HepG2 (cell line): ENCODE measurements at regions not wholly inside any gene's neighbourhood (a gene's known extent, or its start where the extent isn't known, plus 50 kb on each side); places are given as distances from the start of the nearest gene placed in this dataset.
"Not testable (repeated sequence)": the region's sequence is repeated elsewhere in the genome, so short reads cannot be mapped to it uniquely, and the experiment has no call there.

Experiments used
- ATAC-seq: fragments of 200-7000 bp; cut with Tn5 transposase; 3 replicates; pipeline ENCODE4 v1.9.1; 2020; ENCODE audit warnings: mild to moderate bottlenecking, moderate library complexity
- BruUV-seq: library from RNA; stranded (reverse); fragments of 400-500 nt; replicated peaks from 2 replicates; lab custom pipeline; 2021; lab: Mats Ljungman, UMichigan
- CTCF ChIA-PET: fragments of 300-600 bp; formaldehyde crosslinking; extraction: SDS; loops from one replicate; lab custom pipeline; 2021; ENCODE audit warnings: low total read pairs, inconsistent platforms, low intra/inter-chr PET ratio; lab: Yijun Ruan, JAX
- POLR2A ChIA-PET: fragments of 350-600 bp; sonication (Branson Sonifier 250); formaldehyde crosslinking; loops from one replicate; lab custom pipeline; 2020; ENCODE audit warnings: antibody characterized with exemption, inconsistent platforms; lab: Yijun Ruan, JAX
- DNase-seq: peaks from one replicate; pipeline ENCODE4 v3.0.0-alpha.2; 2015; ENCODE audit warnings: low spot score
- FAIRE-seq: peaks from 3 replicates; lab custom pipeline; 2011; peaks lifted over from hg19 to GRCh38; lab: Jason Lieb, UNC
- H2AFZ ChIP-seq: one replicate; pipeline ENCODE4 v1.6.1; 2011; ENCODE audit warnings: low read length, inconsistent platforms
- H3K27ac ChIP-seq: fragments of 300-600 bp; 3 replicates; pipeline ENCODE4 v1.8.0; 2011; ENCODE audit warnings: mixed run types, mild to moderate bottlenecking, mixed read lengths, low read length, inconsistent platforms; ENCODE audit not compliant: insufficient read depth; ENCODE audit errors: extremely low read length
- H3K27me3 ChIP-seq, 2 experiments: fragments of 200-600 bp in 1 of 2; 2 replicates in 1 of 2; 3 replicates in 1 of 2; pipeline versions ENCODE4 v1.6.0 to v1.8.0; 2011; ENCODE audit warnings: low read length in 2 of 2, mild to moderate bottlenecking in 2 of 2, moderate library complexity in 2 of 2, inconsistent platforms in 1 of 2; ENCODE audit not compliant: insufficient read depth in 2 of 2, control insufficient read depth in 1 of 2
- H3K36me3 ChIP-seq, 2 experiments: fragments of 200-600 bp in 1 of 2; replicated peaks in 1 of 2; 2 replicates in 1 of 2; 3 replicates in 1 of 2; pipeline versions ENCODE4 v1.5.1 to v1.8.0; 2011; ENCODE audit warnings: low read length in 2 of 2, inconsistent platforms in 1 of 2; ENCODE audit not compliant: insufficient read depth in 2 of 2, control insufficient read depth in 1 of 2
- H3K4me1 ChIP-seq: 2 replicates; pipeline ENCODE4 v1.5.1; 2012; ENCODE audit warnings: low read length, inconsistent platforms; ENCODE audit not compliant: insufficient read depth
- H3K4me2 ChIP-seq: 2 replicates; pipeline ENCODE4 v1.6.0; 2011; ENCODE audit warnings: low read depth, low read length, inconsistent platforms
- H3K4me3 ChIP-seq, 3 experiments: fragments of 200-600 bp in 1 of 3; sonication (generic), shearing (Covaris generic) in 1 of 3; replicated peaks in 1 of 3; 2 replicates each; pipeline ENCODE4 v1.5.1; 2011 to 2016; ENCODE audit warnings: low read length in 3 of 3, inconsistent platforms in 2 of 3, low read depth in 2 of 3, mild to moderate bottlenecking in 2 of 3, control low read depth in 1 of 3, mixed read lengths in 1 of 3; ENCODE audit not compliant: insufficient read depth in 1 of 3
- H3K79me2 ChIP-seq: one replicate; pipeline ENCODE4 v1.6.1; 2011; ENCODE audit warnings: low read length, inconsistent platforms; ENCODE audit not compliant: insufficient read depth
- H3K9ac ChIP-seq: 2 replicates; pipeline ENCODE4 v1.6.0; 2011; ENCODE audit warnings: mild to moderate bottlenecking, low read depth, low read length, inconsistent platforms; ENCODE audit not compliant: insufficient read depth
- H3K9me3 ChIP-seq: 2 replicates; pipeline ENCODE4 v1.5.1; 2012; ENCODE audit warnings: mild to moderate bottlenecking, low read length
- H4K20me1 ChIP-seq: 2 replicates; pipeline ENCODE4 v1.6.0; 2011; ENCODE audit warnings: inconsistent platforms, mild to moderate bottlenecking, low read length, moderate library complexity; ENCODE audit not compliant: insufficient read depth
- BRD4 ChIP-seq: sonication (generic); formaldehyde crosslinking; IDR thresholded peaks from 2 replicates; pipeline ENCODE4 v1.4.0; 2020; ENCODE audit warnings: missing genetic modification reagents
- CBX1 ChIP-seq: IDR thresholded peaks from one replicate; pipeline ENCODE4 v1.6.1; 2016; ENCODE audit warnings: antibody characterized with exemption, low read depth
- E2F1 ChIP-seq: sonication (generic); formaldehyde crosslinking; IDR thresholded peaks from 2 replicates; pipeline ENCODE4 v1.5.0; 2020; ENCODE audit warnings: missing genetic modification reagents
- ZBTB38 ChIP-seq: sonication (generic); formaldehyde crosslinking; IDR thresholded peaks from 2 replicates; pipeline ENCODE4 v1.5.1; 2020; ENCODE audit warnings: mild to moderate bottlenecking, missing genetic modification reagents
- ZHX1 ChIP-seq: sonication (generic); formaldehyde crosslinking; IDR thresholded peaks from 2 replicates; pipeline ENCODE4 v1.8.1; 2022; ENCODE audit warnings: low read depth, mild to moderate bottlenecking, missing genetic modification reagents
- ZNF142 ChIP-seq: sonication (generic); formaldehyde crosslinking; IDR thresholded peaks from 2 replicates; pipeline ENCODE4 v1.4.0; 2020; ENCODE audit warnings: missing genetic modification reagents
- ZNF484 ChIP-seq: sonication (generic); formaldehyde crosslinking; IDR thresholded peaks from 2 replicates; pipeline ENCODE4 v1.5.1; 2020; ENCODE audit warnings: mild to moderate bottlenecking, low read depth, missing genetic modification reagents, borderline replicate concordance
- WGBS: methylation state at CpG from one replicate; pipeline ENCODE4 v1.1.6; 2017; ENCODE audit warnings: low lambda C conversion rate; 5-methylcytosine and 5-hydroxymethylcytosine counted together
- in situ Hi-C: cut with HindIII; loops from 2 replicates; pipeline ENCODE4 v1.10.0; 2017; ENCODE audit warnings: low pct_unique_long_range_greater_than_20kb; ENCODE audit not compliant: extremely low pct_ligation_motif_present
- intact Hi-C: fragments of 100-400 bp; cut with micrococcal nuclease; formaldehyde crosslinking; loops from one replicate; pipeline ENCODE4 v1.10.0; 2022; ENCODE audit not compliant: unreplicated experiment

- H3K4me1 ChIP-seq, DNase-seq, H4K20me1 ChIP-seq, H3K79me2 ChIP-seq, POLR2A ChIA-PET, FAIRE-seq, H2AFZ ChIP-seq, intact Hi-C loops, in situ Hi-C loops, H3K9ac ChIP-seq, BruUV-seq, H3K4me2 ChIP-seq, CTCF ChIA-PET, ATAC-seq, H3K9me3 ChIP-seq, H3K27ac ChIP-seq, H3K27me3 ChIP-seq, H3K36me3 ChIP-seq, H3K4me3 ChIP-seq: not testable (repeated sequence)
- WGBS, result 14% methylated on average over 1 of the region's 1 CpG
Observed at GRCh38 chr2:118415186-118415585, 326.9 kb downstream of the INSIG2 start.

GRCh38 chr2:118403658-118404451 lies 315.6 kb downstream of the INSIG2 start:
- BruUV-seq, result no TSS peak
- intact Hi-C loops, result no loop called here
- CTCF ChIA-PET, result no interaction called here
- TF ChIP-seq ZNF484 (CRISPR knock-in tag) (no peak), CBX1 (no peak), E2F1 (CRISPR knock-in tag) (no peak), ZBTB38 (CRISPR knock-in tag) (no peak), BRD4 (no peak), ZNF142 (CRISPR knock-in tag) (no peak), ZHX1 (CRISPR knock-in tag) (no peak)

More at GRCh38 chr2:118403658-118404451, 315.6 kb downstream of the INSIG2 start:
- no peak for DNase-seq
- Histone ChIP-seq H2AFZ (no peak overlapping the region), H3K4me2 (no peak overlapping the region), H3K9ac (no peak overlapping the region), H3K4me3 (no peak overlapping the region), H3K79me2 (no peaks in the 10 kb centered on the region), H3K27me3 (no peaks in the 10 kb centered on the region), H3K4me1 (no peaks in the 10 kb centered on the region), H3K27ac (no peak overlapping the region), H3K36me3 (no peaks in the 10 kb centered on the region), H4K20me1 (no peaks in the 10 kb centered on the region), H3K9me3 (peaks cover 4% of the 10 kb centered on the region; the same call in 1 of the 2 replicates)
- in situ Hi-C loops, result no loop called here
- POLR2A ChIA-PET, result no interaction called here
- ATAC-seq, result no peak
- 10% methylated on average over 5 of the region's 5 CpGs for WGBS
- FAIRE-seq, result no peak
